Suprapubic skin (tissue), 4 donors: ENCODE measurements at regions not wholly inside any gene's neighbourhood (a gene's known extent, or its start where the extent isn't known, plus 50 kb on each side); places are given as distances from the start of the nearest gene placed in this dataset.

Experiments used
- DNase-seq, 2 donors: peaks; one replicate each; pipeline ENCODE4 v3.0.0-alpha.2; 2019; ENCODE audit warnings: low spot score in 2 of 2
- H3K27ac ChIP-seq: fragments of 200-600 bp; sonication (generic); one replicate; pipeline ENCODE4 v1.5.1; 2019
- H3K27me3 ChIP-seq: fragments of 200-600 bp; sonication (generic); one replicate; pipeline ENCODE4 v1.5.1; 2019
- H3K36me3 ChIP-seq: fragments of 200-600 bp; sonication (generic); one replicate; pipeline ENCODE4 v1.5.1; 2019
- H3K4me1 ChIP-seq: fragments of 200-600 bp; sonication (generic); one replicate; pipeline ENCODE4 v1.5.1; 2019
- H3K4me3 ChIP-seq: fragments of 200-600 bp; sonication (generic); one replicate; pipeline ENCODE4 v1.5.1; 2019; ENCODE audit warnings: mild to moderate bottlenecking
- H3K9me3 ChIP-seq: fragments of 200-600 bp; sonication (generic); one replicate; pipeline ENCODE4 v1.5.1; 2019
- EP300 ChIP-seq: sonication (generic); formaldehyde crosslinking; IDR thresholded peaks from one replicate; pipeline ENCODE4 v1.6.1; 2017; ENCODE audit warnings: antibody characterized with exemption
- POLR2A ChIP-seq, 2 donors: fragments of 450-650 bp; IDR thresholded peaks; one replicate each; pipeline ENCODE4 v1.6.1; 2017; ENCODE audit warnings: antibody characterized with exemption in 2 of 2, mild to moderate bottlenecking in 2 of 2, moderate library complexity in 2 of 2
- POLR2AphosphoS5 ChIP-seq, 3 donors: sonication (generic); formaldehyde crosslinking; IDR thresholded peaks; one replicate each; pipeline ENCODE4 v1.6.1; 2017; ENCODE audit warnings: antibody characterized with exemption in 3 of 3
- WGBS: methylation state at CpG from one replicate; pipeline ENCODE4 v1.1.5; 2018; 5-methylcytosine and 5-hydroxymethylcytosine counted together
- TF ChIP-seq, protein P1 (sequence below), 2 donors: fragments of 200-600 bp in 1 of 2; fragments of 450-650 bp in 1 of 2; sonication (generic) in 1 of 2; IDR thresholded peaks; one replicate each; pipeline ENCODE4 v1.5.1; 2016 to 2019; ENCODE audit warnings: antibody characterized with exemption in 2 of 2, mild to moderate bottlenecking in 1 of 2, moderate library complexity in 1 of 2

DNA sequence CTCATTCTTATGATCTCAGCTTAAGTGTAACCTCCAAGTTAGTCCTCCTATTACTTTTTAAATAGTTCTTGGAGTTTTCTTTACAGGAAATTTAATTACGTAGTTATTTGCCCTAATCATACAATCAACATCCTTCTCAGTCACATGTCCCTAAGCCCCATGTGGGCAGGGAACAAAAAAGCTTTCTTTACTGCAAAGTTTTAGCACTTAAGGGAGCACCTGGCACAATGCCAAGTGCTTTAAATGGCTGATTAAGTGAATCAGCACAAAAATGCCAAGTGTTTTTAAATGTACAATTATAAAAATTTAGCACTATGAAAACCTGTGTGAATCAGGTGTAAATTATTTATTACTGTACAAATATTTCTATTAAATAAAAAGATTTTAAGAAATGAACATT is 445.3 kb downstream of the C3orf38 start:
- no peaks in the 10 kb centered on the region for H3K9me3 ChIP-seq
- TF ChIP-seq, protein P1, sequence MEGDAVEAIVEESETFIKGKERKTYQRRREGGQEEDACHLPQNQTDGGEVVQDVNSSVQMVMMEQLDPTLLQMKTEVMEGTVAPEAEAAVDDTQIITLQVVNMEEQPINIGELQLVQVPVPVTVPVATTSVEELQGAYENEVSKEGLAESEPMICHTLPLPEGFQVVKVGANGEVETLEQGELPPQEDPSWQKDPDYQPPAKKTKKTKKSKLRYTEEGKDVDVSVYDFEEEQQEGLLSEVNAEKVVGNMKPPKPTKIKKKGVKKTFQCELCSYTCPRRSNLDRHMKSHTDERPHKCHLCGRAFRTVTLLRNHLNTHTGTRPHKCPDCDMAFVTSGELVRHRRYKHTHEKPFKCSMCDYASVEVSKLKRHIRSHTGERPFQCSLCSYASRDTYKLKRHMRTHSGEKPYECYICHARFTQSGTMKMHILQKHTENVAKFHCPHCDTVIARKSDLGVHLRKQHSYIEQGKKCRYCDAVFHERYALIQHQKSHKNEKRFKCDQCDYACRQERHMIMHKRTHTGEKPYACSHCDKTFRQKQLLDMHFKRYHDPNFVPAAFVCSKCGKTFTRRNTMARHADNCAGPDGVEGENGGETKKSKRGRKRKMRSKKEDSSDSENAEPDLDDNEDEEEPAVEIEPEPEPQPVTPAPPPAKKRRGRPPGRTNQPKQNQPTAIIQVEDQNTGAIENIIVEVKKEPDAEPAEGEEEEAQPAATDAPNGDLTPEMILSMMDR (IDR thresholded peaks at IDR 0.05): no peak
- TF ChIP-seq POLR2A (IDR thresholded peaks at IDR 0.05): no peak
- no peak for TF ChIP-seq POLR2AphosphoS5 (IDR thresholded peaks at IDR 0.05)
- no peak for TF ChIP-seq EP300
- no peak overlapping the region for H3K4me3 ChIP-seq
- no peaks in the 10 kb centered on the region for H3K4me1 ChIP-seq
- H3K27ac ChIP-seq: no peak overlapping the region
- no peak for DNase-seq
- H3K36me3 ChIP-seq: no peaks in the 10 kb centered on the region
- H3K27me3 ChIP-seq: no peaks in the 10 kb centered on the region
- 32% methylated on average over 1 of the region's 1 CpG for WGBS

DNA sequence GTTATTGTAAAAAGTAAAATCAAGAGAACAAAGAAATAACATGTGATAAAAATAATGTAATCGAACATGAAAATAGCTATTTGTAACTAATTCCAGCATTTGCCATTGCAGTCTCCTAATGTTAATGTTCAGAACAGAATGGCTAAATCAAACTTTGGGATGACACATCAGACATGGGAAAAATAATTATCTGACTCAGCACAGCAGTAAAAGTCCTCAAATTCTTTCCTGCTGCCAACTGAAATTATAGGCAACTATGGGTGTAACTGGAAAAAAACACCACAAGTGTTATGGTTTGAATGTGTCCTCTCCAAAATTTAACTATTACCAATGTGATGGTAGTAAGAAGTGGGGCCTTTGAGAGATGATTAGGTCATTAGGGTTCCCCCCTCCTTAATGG is 446.7 kb downstream of the C3orf38 start:
- H3K4me1 ChIP-seq: no peaks in the 10 kb centered on the region
- H3K4me3 ChIP-seq: no peak overlapping the region
- no peak for DNase-seq
- H3K27me3 ChIP-seq: no peaks in the 10 kb centered on the region
- TF ChIP-seq, protein P1 (IDR thresholded peaks at IDR 0.05): no peak
- TF ChIP-seq EP300 (no peak), POLR2A (IDR thresholded peaks at IDR 0.05) (no peak), POLR2AphosphoS5 (IDR thresholded peaks at IDR 0.05) (no peak)
- H3K36me3 ChIP-seq: no peaks in the 10 kb centered on the region
- 86% methylated on average over 1 of the region's 1 CpG for whole genome bisulfite sequencing
- no peak overlapping the region for H3K27ac ChIP-seq
- H3K9me3 ChIP-seq: no peaks in the 10 kb centered on the region

DNA sequence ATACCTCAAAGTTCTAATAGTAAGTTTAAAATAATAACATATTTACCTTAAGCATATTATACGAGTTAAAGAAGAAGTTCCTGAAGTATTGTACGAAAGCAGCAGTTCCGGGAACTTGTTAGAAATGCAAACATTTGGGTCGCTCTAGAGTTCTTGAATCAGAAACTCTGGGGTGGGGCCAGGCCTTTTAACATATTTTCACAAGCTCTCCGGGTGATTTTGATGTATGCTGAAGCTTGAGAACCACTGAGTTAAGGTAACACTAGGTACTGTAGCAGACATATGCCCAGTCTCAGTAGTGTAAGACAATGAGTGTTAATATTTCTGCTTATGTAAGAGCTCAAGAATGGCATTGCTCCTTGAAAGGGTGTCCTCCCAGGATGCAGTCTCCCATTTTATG is 461.1 kb downstream of the C3orf38 start:
- TF ChIP-seq POLR2A (IDR thresholded peaks at IDR 0.05): no peak
- TF ChIP-seq EP300: no peak
- TF ChIP-seq POLR2AphosphoS5 (IDR thresholded peaks at IDR 0.05): no peak
- TF ChIP-seq, protein P1 (IDR thresholded peaks at IDR 0.05): no peak
- no peaks in the 10 kb centered on the region for H3K4me1 ChIP-seq
- H3K36me3 ChIP-seq: no peaks in the 10 kb centered on the region
- WGBS: 88% methylated on average over 5 of the region's 5 CpGs
- H3K4me3 ChIP-seq: no peak overlapping the region
- no peak overlapping the region for H3K27ac ChIP-seq
- no peaks in the 10 kb centered on the region for H3K27me3 ChIP-seq
- DNase-seq: no peak
- H3K9me3 ChIP-seq: no peaks in the 10 kb centered on the region

DNA sequence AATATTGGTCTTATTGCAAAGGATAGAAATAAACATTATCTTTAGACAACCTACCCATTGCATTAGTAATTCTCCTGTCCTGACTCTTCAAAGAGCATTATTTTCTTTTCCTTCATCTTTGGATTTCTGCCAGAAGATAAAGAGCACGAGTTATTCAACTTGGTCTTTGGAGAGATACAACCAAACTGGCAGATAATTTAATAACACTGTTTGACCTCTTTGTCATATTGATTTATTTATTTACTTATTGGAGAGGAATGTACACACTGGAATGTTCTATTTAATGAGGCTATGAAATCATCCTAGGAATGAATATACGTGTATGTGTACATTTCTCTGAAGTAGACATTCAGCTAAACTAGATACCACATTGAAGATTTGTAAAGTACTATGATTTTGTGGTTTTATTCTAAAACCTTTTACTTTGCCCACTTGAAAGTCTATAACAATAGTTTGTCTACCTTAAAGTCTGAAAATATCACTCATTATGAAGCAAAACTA is 462.1 kb downstream of the C3orf38 start:
- TF ChIP-seq EP300: no peak
- TF ChIP-seq POLR2AphosphoS5 (IDR thresholded peaks at IDR 0.05): no peak
- TF ChIP-seq POLR2A (IDR thresholded peaks at IDR 0.05): no peak
- TF ChIP-seq, protein P1 (IDR thresholded peaks at IDR 0.05): no peak
- no peak for DNase-seq
- Histone ChIP-seq H3K4me1 (no peaks in the 10 kb centered on the region), H3K4me3 (no peak overlapping the region), H3K27me3 (no peaks in the 10 kb centered on the region), H3K36me3 (no peaks in the 10 kb centered on the region), H3K9me3 (no peaks in the 10 kb centered on the region), H3K27ac (no peak overlapping the region)
- 44% methylated on average over 2 of the region's 2 CpGs for WGBS

DNA sequence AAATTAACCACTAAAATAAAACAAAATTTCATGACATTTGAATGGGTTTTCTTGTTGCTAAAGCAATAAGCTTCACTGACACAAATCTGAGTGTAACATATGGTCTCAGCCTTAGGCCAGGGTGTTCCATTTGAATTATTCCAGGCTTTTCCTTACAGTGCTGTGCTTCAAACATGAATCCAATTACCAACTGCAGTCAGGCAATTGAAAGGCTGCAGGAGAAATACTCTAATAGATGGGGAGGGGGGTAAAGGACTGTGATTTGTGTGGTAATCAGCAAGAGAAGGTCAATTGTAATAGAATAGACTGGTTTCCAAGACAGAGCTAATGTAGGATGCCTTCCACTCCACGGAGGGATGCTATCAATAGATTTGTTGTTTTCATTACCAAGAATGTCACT is 466.7 kb downstream of the C3orf38 start:
- DNase-seq: no peak
- H3K4me3 ChIP-seq: no peak overlapping the region
- whole genome bisulfite sequencing: 59% methylated on average over 1 of the region's 1 CpG
- TF ChIP-seq EP300: no peak
- no peak for TF ChIP-seq POLR2A (IDR thresholded peaks at IDR 0.05)
- TF ChIP-seq, protein P1 (IDR thresholded peaks at IDR 0.05): no peak
- TF ChIP-seq POLR2AphosphoS5 (IDR thresholded peaks at IDR 0.05): no peak
- H3K27ac ChIP-seq: no peak overlapping the region
- no peaks in the 10 kb centered on the region for H3K4me1 ChIP-seq
- H3K36me3 ChIP-seq: no peaks in the 10 kb centered on the region
- no peaks in the 10 kb centered on the region for H3K27me3 ChIP-seq
- H3K9me3 ChIP-seq: no peaks in the 10 kb centered on the region
